NCI-H1694 (cell line): ENCODE measurements at regions not wholly inside any gene's neighbourhood (a gene's known extent, or its start where the extent isn't known, plus 50 kb on each side); places are given as distances from the start of the nearest gene placed in this dataset.

Experiments
- DNase-seq: peaks from one replicate; lab custom pipeline; 2025; lab: John Stamatoyannopoulos, UW

DNA sequence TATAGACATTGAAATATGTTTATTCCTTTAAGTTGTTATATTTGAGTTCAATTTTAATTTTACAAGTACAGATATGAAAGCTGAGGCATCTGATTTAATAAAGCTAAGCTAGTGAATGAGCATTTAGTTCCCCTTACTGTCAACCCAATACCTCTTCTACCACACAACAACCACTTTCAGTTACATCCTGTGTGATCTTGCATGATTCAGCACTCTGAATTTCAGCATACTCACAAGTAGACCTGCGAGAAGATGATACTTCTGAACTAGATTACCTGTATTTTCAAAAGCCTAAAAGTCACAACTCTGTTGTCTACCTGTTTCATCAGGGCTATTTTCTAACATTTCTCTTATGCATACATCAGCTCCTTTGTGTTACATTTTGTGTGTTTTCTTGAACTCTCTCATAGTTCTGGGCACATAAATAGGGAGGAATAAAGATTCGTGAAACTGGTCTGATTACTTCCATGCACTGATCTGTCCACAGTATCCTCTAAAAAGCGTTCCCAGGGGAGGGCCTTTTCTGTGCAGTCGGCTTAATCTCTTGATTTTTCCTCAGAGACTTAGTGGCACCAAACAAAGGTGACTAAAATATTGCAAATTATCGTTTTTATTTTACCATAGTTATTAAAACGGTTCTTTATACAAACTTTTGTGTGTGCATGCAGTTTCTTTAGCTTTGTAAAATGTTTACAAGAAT is 2025.5 kb upstream of the NUDT12 start:
- no peak for DNase-seq

DNA sequence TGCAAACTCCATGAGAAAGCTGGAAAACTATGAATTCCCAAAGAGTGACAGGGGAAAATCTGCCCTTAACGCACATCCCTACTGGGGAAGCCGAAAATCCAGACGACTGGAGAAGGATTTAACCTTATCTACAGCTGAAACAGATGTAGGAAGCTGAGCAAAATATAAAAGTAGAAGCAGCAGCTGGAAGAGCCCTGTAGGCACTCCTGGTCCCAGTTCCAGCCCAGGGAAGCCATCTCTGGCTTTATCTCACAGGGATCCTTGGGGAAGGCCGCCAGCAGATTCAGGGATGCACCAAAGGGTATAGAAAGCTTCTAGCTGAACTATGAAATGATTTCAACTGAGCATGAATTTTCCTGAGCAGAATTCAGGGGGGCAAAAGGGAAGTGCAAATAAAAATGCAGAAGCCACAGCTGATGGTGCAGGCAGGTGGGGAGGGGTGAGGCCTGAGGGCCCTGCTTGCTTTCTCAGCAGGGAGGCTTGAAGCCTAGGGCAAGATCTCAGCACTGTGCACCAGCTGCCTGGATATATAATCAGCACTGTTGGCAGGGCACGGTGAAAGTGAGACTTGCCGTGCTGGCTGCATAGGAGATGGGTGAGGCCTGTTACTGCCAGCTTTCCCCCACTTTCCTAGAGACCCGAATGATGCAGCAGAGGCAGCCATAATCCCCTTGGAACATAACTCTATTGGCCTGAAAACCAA is 2019.5 kb upstream of the NUDT12 start:
- DNase-seq: no peak

DNA sequence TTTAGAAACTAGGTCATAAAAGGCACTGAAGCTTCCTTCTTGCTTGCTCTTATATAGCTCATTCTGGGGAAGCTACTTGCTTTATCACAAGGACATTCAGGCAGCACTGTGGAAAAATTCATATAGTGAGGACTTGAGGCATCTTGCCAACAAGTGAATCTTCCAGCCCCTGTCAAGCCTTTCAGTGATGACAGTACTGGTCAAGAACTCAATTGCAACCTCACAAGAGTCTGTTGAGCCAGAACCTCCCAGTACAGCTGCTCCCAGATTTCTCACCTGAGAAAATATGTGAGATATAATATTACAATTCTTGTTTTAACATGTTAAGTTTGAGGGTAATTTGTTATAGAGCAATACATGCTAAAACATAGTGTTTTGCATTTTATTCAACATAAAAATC is 2011.0 kb upstream of the NUDT12 start:
- DNase-seq: no peak

DNA sequence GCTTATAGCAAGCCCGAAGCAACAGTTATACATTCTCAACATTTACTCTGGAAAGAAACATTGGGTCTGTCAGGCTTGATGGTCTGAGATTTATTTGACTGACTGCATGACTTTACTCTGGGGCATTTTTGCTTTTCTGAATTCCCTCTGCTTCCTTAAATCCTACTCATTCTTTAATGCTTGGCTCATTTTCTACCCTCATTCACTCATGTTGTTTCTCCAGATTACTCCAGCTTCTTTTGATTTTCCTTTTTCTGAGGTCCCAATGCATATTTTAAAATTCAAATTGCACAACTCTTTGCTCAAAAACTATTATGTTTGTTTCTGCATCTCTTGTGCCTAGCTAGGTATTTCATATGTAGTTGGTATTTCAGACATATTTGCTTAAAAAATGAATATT is 2002.9 kb upstream of the NUDT12 start:
- no peak for DNase-seq

DNA sequence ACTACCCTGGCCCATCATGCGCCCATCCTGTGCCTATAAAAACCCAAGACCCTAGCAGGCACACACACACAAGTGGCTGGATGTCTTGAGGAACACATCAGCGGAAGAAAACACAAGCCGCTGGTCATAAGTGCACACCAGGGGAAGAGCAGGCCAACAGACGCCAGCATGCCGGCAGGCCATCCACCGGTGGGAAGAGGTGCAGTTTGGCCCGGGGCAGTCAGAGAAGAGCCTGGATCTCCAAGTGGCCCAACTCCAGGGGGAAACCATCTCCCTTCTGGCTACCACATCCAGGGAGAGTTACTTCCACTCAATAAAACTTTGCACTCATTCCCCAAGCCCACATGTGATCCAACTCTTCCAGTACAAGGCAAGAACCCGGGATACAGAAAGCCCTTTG is 2001.3 kb upstream of the NUDT12 start:
- DNase-seq: no peak

DNA sequence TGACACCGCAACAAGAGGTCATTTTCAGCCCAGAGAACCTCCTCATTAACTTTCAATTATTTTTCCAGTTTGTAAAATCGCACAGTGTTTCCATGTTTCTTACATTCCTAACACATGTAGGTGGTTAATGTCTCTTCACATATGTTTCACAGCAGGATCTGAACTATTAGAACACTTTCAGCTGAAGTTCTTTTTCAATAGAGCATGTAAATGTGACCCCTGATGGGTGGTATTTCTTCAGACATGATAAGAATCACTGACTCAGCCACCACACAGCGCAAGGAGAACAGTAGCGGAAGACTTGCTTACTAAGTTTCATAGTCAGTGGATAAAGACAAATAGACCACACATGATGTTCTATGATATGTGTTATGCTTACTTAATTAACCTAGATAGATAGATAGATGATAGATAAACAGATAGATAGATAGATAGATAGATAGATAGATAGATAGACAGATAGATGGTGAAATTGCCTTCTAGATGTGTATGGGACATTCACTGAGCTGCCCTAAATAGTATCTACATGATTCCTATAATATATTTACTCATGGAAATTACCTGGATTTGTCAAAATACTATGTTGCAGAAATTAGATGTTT is 1992.1 kb upstream of the NUDT12 start:
- no peak for DNase-seq

DNA sequence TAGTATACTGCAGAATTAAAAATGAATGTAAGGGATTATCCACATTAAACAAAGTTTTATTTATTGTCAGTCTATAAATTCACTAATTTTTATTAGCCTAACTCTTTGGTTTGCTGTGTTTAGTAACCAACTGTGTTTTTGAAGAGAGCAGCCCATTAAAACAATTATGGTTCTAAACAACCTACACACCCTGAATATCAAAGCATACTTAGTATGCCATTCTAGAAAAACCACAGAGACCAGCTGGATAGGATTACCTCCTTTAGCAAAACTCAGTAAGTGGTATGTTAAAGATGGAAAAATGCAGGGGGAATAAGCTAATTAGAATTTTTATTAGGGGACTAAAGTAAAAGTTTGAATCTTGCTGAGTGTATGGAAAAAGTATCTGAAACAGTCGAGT is 1981.7 kb upstream of the NUDT12 start:
- no peak for DNase-seq

DNA sequence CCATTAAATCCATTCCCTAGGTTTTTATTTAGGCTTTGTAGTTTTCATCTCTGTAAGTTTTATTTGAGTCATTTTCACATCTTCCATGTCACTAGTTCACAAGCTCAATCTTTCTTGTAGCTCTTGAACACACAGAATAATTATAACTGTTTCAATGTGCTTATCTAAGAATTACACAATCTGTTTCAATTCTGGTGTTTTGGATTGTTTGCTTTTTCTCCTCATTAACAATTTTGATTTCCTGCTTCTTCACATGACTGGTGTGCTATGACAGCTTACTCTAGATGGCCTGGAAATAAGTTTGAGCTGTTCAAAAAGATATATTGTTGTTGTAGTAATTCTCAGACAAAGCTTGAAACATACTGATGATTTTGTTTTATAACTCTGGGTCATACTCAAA is 1974.1 kb upstream of the NUDT12 start:
- no peak for DNase-seq

DNA sequence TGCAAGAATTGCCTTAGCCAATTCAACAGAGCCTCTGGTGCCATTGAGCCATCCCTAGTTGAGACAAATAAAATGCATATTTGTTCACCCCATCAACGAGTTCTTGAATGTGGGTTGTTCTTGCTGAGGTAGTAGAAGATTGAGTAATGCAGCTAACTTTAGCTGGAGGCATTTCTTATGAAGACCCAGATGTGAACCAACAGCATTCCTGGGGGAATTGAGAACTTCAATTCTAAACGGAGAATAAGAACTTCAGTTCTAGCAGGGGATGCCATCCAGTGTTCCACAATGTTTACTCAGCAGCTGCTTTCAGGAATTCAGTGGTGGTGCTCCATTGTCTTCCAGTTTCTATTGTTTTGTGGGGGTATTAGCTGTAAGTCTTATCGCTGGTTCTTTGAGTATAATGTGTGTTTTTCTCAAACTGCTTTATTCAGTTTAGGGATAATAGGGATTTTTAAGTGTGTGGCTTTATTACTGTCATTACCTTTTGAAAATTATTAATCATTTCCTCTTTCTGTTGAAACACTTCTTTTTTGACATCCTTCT is 1968.2 kb upstream of the NUDT12 start:
- DNase-seq: no peak

DNA sequence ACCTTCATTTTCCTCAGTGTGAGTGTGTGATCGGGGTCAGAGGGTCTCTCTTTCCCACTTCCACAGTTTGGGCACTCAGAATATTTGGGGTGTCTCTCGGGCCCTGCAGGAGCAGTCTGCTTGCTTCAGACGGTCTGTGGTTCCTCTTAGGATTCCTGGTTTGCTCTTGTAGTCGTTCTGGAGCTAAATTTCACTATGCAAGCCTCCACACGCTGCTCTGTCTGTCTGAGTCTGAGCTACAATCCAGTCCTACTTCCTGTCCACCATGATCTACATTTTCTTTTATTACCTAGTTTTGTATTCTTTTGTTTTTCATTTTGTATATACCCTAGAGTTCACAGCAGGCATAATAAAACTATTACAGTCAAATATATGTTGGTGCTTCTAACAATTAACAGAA is 1967.3 kb upstream of the NUDT12 start:
- no peak for DNase-seq

DNA sequence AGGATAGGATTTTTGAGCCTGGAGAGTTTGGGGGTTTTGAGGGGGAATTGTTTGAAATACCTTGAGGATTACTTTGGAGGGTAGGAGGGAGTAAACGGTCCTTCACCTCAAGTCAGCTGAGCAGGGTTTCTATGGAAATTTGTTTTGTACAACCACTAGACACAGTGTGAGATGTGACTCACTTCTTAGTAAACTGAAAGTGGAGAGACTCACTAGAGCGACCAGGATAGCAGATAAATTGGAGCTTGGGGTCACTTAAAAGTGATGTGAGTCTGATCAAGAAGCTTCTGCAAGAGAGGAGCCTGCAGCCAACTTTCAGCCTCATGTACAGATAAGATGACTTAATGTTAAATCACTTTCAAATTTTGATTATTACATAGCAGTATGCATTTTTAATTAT is 1945.9 kb upstream of the NUDT12 start:
- no peak for DNase-seq

DNA sequence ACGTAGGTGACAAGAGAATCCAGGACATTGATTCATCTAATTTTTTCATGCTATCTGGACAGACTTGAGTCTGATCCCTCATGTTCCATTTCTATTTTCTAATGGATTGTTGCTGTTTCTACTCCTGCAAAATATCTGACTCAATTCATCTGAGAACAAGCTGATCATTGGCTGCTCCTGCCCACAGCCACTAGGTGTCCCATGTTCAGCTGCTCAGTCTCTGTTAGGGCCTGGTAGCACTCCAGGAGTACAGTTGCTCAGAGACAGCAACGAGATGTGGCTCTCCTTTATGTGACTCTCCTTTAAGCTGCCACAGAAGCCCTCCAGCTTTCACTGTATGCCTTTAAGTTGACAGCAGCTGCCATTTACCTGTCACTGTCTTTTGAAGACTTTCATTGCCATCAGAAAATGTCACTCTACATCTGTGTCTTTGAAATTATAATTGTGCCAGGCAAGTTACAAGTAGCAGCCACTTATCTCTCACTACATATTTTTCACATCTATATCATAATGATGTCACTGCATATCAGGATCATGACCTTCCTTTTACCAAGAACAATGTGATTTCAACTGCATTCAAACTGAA is 1944.2 kb upstream of the NUDT12 start:
- no peak for DNase-seq

DNA sequence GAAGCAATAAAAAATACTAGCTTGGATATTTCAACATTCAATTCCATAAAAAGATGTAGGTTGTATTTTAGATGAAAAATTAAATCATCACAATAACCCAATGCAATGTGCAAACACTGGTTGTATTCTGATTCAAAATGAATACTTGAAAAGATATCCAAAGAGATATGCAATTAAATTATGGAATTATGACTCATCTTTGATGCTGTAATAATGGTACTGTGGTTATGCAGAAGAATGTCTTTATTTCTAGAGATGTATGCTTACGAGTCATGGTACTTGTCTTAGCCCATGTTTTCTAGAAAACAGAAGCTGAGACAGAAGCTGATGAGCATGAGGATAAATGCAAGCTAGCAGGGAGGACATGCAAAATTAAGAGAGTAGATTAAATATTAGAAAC is 1941.4 kb upstream of the NUDT12 start:
- DNase-seq: no peak

DNA sequence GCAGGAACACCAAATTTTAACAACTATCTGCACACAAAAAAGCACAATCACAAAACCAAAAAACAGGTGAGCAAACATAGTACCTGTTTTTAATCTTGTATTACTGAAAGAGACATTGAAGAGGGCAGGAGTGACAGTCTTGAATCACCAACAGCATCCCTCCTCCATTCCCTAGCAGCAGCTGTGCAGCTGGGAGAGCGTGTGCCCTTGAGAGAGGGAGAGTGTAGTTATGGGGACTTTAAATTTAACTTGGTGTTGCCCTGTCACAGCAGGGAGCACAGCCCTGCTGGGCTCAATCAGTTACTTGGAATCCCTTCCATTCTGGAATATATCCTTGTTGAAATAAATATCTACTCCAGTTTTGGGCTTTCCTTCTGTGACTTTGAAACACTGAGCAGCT is 1938.7 kb upstream of the NUDT12 start:
- DNase-seq: no peak

DNA sequence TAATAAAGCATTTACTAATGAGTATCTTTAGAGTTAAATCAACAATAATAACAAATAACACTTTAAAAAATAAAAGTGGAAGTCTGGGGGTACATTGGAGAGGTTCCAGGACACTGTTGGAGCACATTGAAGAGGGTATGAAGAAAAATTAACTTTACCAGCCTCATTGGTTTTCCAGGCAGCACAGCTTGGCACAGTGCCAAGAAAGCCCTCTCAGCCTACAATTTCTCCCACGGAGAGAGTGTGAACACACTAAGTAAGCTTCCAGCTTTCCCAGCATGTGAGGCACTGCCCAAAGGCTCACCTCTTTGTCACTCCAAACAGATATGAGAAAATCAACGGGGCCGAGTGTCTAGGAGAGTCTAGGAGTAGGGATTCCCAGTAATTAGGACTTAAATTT is 1912.8 kb upstream of the NUDT12 start:
- no peak for DNase-seq

DNA sequence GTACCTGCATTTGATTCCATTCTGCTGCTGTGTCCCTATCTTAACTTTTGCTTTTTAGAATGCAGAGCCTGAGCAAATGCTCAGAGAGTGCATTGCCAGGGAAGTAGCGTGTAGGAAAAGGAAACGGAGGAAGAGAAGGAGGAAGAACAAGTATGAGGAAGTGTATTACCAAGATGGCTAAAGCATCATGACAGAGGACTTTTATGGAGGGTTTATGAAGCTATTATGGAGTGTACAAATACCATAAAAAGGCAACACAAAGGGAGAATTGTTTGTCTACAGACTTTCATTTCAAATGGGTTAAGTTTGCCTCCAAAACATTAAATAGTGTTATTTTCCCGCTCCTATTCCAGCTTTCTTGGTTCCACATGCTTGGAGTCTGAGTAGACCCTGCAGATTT is 1899.8 kb upstream of the NUDT12 start:
- DNase-seq: no peak

DNA sequence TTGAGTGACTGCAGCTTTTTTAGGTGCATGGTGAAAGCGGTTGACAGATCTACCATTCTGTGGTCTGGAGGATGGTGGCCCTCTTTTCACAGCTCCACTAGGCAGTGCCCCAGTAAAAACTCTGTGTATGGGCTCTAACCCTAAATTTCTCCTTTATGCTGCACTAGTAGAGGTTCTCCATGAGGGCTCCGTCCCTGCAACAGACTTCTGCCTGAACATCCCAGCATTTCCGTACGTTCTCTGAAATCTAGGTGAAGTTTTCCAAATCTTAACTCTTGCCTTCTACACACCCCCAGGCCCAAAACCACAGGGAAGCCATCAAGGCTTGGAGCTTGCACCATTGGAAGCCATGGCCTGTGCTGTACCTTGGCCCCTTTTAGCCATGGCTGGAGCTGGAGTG is 1898.1 kb upstream of the NUDT12 start:
- no peak for DNase-seq

DNA sequence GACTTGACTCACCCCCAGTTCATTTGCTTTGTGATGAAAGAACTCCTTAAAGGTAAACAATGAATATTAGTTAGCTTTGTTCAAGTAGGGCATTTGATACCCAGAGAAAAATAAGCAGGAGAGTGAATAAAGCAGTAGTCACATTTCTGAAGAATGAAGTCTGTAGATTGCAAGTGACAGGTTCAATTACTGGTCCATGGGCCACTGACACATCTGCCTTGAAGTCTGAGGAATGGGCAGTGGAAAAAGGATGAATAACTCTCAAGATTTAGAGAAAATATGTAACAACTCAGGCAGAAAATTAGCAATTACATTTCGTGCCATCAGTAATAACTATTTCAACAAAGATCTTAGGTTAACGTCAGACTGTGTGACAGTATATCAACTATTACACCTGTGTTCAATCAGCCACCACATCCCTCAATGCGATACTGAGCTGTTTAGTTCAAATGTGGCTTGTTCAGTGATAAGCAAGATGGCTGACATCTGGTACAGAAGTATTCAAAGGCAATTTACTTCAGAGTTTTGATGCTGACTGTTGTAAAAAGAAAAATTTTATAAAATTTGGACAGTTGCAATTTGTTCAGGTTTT is 1890.7 kb upstream of the NUDT12 start:
- no peak for DNase-seq

DNA sequence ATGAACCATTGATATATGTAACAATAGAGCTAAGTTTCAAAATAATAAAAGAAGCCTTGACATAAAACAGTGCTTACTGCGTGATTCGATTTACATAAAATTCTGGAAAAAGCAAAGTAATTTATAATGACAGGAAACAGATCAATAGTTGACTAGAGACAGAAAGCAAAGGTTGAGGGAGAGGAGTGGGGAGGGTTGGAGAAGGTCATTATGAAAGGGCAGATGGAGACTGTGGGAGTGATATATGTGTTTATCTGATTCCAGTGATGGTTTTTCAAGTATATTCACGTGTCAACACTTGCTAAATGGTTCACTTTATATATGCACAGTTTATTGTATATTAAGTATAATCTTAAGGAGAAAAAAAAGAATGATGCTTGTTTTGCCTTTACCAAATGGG is 1885.7 kb upstream of the NUDT12 start:
- no peak for DNase-seq

DNA sequence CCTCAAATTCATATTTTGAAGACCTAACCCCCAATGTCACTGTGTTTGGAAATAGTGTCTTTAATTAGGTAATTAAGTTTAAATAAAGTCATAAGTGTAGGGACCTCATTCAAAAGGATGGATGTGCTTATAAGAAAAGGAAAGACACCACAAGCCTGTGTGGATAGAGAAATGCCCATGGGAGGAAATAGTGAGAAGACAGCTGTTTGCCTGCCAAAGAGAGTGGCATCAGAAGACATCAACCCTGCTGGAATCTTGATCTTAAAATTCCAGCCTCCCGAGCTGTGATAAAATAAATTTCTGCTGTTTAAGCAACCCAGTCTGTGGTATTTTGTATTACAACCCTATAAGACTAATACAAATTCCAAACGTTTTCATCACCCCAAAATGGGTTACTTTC is 1867.9 kb upstream of the NUDT12 start:
- DNase-seq: no peak

DNA sequence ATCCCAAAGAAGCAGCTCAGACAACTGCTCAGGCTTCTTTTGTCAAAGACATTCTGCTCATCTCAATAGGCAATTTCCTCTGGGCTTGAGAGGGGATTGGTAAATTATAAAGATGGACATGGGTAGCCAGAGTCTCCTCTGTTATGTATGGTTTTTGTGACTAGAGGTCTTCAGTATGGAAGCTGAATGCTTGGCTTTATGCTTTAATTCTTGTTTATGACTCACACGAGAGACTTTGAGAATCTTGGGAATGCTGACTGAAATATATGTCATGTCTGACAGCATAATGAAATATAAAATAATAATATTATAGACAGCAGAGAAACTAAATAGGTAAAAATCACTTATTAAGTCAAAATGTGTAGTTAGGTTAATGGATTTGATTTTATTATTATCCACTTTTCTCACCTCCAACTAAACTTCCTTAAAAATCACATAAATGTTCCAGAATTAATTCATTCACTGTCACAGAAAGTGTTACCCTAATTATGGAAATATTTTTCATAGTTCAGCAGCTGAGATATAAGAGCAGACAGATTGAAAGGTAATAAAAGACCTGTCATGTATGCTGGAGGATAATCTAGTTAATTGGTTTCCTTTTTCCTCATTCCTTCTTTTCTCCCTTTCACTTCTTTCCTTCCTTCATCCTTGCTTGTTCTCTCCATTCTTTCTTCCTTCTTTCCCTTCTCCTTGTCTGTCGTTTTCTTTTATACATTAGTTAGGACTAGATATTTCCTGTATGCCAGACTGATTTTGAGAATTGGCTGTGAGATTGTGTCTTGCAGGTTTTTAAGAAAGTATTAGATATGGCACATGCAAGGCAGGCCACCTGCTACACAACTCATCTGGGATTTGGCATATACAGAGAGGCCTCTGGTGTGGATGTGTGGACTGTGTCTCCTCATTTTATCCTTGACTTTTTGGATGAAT is 1866.1 kb upstream of the NUDT12 start:
- DNase-seq: no peak
